Brain pericyte (primary cell): ENCODE measurements at regions not wholly inside any gene's neighbourhood (a gene's known extent, or its start where the extent isn't known, plus 50 kb on each side); places are given as distances from the start of the nearest gene placed in this dataset.

ENCODE experiments used
- DNase-seq: peaks from one replicate; pipeline ENCODE4 v3.0.0-alpha.2; 2012; ENCODE audit warnings: low read depth, low spot score

DNA sequence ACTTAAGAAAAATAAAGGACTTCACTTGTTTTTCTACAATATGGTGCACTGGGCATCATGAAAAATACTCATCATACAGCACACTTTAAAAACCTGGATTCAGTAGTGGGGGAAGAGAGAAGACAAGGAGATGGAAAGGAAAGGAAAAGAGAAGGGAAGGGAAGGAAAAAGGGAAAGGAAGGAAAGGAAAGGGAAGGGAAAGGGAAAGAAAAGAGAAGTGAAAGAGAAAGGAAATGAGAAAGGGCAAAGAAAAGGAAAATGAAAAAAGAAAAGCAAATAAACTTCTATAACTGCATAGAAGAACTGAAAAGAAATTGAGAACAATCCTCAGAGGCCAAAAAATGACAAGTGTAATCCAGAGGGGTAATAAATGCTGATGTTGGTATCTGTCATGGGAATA lies 388.1 kb upstream of the PKDCC start:
- no peak for DNase-seq

DNA sequence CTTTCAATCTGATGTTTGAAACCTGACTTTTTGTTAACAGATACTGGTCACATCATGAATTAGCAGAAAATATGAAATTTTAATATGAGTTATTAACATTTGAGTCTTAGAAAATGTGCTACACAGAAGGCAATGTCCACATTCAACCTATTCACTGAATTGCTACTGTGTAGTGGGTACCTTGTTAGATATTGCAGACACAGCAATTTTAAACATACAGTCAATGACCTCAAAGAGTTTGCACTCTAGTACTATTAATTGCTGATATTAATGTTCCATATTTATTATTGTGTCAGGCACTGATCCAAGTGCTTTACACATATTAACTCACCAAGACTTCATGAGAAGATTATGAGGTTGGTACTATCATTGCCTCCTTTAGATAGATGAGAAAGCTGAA lies 385.4 kb upstream of the PKDCC start:
- DNase-seq, result no peak

DNA sequence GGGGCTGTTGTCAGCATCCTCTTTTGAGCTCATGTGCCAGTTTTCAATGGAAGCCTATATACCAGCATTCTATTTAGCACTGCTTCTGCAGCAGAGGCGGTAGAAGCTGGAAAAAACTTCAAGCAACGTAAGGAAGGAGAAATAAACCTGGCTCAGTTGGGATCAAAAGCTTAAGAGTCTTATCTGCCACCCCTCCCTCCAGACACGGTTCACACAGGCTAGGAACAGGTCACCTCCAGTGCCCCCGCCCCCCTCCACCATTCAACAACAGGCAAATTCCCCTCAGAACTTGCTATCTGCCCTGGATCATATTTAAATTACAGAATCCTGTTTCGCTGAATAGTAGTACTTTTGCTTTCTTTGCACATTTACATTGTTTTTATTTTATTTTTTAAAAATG lies 384.8 kb upstream of the PKDCC start:
- DNase-seq, result no peak

DNA sequence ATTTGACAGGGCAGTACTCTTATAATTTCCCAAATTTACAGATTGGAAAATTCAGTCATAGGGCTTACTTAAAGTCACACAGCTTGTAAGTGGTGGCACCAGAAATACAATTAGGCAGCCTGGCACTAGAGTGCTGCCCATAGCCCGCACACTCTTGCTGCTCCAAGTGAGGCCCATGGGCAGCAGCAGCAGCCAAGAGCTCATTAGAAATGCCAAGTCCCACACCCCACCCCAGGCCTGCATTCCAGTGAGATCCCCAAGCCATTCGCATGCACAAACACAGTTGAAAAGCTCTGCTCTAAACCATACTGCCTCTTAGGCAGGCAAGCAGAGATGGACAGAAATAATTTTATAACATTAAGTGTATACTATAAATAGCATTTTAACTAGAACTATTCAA lies 379.3 kb upstream of the PKDCC start:
- no peak for DNase-seq

DNA sequence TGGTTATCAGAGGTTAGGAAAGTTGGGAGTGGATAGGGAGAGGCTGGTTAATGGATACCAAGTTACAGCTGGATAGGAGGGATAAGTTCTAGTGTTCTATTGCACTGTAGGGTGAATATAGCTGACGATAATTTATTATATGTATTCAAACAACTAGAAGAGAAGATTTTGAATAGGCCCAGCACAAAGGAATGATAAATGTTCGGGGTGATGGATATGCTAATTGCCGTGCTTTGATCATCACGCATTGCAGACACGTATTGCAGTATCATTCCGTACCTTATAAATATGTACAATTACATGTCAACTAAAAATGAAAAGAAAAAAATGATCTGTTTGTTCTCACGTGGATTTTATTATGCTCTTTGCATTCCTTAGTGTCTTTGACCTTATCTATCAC lies 369.2 kb upstream of the PKDCC start:
- DNase-seq, result no peak

DNA sequence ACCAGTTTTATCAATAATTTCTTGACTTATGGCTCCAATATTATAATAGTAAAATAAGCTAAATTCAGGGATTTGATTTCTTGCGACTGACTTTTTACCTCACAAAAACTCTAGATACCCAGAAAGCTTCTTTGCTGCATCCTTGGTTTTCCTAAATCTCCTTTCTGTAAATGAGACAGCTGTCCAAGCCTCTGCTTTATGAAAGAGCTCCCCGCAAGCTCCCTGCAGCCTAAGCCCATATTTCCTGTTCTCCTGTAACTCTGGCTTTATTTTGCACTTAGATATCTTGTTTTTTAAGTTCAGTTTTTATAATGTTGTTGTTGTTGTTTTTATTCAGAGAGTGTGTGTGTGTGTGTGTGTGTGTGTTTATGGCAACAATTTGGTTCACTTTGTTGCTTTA lies 361.7 kb upstream of the PKDCC start:
- no peak for DNase-seq

DNA sequence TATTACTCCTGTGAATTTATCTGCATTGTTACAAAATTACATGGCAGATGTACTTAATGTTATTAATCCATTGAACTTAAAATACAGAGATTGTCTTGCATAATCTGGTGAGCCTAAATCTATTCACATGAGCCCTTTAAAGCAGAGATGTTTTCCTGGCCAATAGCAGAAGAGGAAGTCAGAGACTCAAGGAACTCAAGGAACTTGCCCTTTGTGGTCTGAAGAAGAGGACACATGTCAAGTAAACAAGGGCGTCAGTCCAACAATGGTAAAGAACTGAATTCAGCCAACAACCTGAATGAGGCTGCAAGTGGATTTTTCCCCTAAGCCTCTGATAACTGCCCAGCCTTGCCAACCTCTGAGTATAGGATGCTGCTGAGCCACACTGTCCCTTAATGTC lies 356.3 kb upstream of the PKDCC start:
- no peak for DNase-seq

DNA sequence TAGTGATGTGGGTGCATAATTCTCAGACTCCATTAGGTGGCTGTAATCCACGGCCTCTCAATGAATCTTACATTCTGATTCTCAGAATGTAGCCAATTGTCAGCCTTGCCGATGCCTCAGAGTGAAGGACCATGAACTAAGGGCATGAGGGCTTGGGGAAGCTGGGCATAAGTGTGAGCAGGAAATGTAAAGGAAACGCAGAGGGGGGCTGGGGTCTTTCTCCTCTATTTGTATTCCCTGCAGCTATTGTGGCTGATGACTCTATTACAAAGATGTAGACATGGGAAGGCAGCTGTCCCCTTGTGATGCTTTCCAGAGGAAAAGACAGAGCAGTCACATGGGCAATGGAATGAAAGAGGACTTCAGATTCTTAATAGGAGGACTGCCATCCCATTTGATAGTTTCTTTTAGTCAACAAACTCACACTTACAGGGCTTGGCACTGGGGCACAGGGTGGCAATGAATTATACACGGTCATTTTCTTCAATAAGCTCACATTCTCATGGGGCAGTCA lies 353.2 kb upstream of the PKDCC start:
- DNase-seq, result no peak

DNA sequence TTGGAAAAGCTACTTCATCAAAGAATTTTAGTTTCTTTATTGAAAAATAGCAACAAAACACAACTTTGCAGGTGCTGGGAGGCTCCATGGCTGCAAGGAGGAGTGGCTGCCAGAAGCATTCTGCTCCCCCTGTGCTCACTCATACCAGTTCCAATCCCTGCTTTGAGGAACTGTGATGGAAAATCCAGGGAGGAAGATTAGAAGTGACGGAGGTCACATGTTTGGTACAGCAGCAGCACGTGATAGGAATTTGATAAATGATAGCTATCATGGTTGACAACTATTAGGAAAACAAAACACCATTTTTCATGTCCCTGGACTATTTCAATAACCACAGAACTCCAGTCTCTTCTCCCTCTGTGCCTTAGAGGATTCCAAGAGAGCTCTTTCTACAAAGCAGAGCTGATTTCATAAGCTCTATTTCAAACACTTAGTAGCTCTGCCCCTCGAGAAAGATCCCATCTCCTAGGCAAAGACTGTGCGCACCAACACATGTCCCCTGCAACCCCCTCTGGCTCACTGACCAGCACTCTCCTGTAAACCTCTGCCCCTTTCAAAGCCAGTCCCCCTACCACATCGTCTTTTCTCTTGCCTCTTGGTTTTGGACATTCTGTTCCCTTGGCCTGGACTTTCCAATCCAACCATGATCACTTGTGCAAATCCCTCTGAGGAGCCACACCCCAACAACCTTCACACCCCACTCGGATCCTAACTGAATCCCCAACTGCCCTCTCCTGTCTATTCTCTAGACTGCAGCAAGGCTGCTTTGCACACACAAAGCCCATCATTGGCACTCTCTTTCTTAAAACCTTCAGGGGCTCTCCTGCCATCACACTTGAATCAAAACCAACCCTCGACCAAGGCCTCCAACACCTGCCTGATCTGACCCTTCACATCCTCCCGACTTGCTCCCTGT lies 352.4 kb upstream of the PKDCC start:
- no peak for DNase-seq

DNA sequence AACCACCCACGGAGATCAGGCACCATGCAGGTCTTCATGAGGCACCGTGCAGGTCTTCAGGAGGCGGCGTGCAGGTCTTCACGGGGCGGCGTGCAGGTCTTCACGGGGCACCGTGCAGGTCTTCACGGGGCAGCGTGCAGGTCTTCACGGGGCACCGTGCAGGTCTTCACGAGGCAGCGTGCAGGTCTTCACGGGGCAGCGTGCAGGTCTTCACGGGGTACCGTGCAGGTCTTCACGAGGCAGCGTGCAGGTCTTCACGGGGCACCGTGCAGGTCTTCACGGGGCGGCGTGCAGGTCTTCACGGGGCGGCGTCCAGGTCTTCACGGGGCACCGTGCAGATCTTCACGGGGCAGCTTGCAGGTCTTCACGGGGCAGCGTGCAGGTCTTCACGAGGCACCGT lies 350.4 kb upstream of the PKDCC start:
- DNase-seq, result no peak

DNA sequence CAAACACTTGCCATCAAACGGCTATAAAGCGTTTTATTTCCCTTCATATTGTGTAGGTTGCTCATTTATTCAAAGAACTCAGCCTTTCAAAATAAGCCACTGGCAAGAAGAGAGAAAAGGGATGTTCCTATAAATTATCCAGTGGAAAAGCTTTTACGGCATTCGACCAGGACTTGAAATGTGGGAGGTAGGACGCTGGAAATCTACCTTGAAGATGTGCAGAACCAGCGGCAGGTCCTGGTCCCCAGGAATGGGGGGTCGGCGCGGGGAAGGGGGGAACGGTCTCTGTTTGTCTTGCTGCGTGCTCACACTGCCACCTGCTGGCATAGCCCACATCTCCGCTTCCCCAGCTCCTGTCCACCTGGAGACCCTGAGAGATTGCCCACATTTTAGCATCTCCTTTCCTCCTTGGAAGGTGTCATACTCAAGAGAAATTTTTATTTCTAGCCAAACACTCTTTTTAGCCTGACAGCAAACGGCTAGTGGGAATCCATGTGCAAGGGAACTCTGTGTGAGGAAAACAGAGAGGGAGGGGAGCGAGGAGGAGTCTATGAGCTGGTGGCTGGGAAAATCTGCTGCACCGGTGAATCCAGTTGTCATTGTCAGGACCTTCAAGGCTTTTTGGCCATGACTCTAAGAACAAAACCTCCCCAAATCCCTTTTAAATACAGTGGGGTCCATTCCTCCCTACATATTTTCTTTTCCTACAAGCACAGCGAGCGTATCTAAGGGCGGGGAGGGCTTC lies 349.0 kb upstream of the PKDCC start:
- DNase-seq, result no peak

DNA sequence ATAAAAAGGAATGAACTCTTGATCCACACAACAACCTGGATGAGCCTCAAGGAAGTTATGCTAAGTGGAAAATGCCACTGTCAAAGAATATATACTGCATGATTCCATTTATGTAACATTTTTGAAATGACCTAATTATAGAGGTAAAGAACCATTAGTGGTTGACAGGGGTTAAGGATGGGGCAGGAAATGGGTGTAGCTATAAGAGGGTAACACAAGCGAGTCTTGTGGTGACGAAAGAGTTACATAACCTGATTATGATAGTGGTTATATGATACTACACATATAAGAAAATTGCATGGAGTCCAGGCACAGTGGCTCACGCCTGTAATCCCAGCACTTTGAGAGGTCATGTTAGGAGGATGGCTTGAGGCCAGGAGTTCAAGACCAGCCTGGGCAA lies 346.6 kb upstream of the PKDCC start:
- DNase-seq, result no peak

DNA sequence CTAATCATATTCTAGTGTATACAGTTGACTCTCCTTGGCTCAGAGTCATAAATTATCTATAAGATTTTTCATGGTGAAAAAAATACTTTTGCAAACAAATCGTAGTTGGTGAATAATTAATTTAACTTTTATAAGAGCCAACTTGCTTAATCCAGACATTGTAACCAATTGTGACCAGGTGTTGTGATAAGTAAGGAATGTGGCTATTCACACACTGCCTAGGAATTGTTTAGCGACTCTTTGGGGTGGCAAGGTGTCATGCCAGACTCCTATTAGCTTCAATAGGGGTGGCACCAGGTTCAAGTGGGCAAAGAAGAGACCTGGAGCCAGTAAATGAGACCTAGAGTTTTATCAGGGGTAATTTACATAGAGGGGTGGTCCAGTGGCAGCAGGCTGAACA lies 344.7 kb upstream of the PKDCC start:
- no peak for DNase-seq

DNA sequence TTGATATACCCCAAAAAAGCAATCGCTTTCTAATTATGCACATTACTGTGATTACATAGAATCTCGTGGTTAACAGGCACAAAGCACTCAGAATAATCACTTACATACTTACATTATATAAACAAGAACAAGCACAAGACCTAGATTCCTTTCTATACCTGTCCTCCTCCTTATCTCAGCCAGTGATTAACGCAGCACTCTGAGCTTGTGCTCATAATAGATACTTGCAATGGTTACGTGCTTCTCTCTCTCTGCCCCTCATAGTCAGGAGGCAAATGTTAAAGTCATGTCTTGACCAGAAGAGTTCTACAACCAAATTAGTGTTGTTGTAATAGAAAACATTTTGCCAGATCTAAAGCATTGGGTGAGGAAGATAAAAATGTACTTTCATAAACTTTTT lies 342.2 kb upstream of the PKDCC start:
- DNase-seq, result no peak

DNA sequence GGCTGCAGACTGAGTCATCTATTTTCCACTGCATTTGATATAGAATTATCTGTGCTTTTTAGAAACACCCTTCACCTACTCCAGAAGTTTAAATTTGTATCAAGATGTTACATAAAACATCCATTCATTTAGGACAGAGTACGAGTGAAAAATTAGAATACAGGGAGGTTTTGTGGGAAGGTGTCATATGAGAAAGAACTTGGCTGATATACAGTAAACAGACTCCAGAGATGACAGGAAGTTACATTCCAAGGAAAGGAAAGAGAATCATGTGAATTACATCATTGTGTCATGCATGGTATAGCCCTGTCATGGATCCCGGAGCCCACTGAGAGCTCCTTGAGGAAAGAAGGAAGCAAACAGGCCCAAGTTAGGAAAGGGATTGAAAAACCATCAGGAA lies 341.5 kb upstream of the PKDCC start:
- DNase-seq, result no peak

DNA sequence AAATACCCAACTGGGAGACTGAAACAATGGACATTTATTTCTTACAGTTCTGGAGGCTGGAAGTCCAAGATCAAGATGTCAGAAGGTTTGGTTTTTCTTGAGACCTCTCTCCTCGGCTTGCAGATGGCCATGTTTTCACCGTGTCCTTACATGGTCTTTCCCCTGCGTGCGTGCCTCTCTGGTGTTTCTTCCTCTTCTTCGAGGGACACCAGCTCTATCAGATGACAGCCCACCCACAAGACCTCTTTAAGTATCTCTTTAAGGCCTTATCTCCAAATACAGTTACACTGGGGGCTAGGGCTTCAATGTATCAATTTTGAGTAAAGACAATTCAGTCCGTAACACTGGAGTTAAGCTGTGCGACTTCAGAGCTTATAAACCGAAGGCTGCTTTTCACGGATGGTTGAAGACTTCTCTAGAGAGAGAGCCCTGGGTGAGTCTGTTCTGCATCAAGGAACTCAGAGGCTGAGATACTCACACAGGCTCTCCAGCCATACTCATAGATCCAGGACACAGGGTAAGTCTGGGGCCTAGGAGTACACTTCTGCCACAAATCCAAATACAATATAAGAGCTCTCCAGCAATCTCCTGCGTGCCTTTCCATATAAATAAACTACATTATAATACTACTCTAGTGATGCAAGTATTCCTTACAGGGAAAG lies 339.9 kb upstream of the PKDCC start:
- DNase-seq, result no peak

DNA sequence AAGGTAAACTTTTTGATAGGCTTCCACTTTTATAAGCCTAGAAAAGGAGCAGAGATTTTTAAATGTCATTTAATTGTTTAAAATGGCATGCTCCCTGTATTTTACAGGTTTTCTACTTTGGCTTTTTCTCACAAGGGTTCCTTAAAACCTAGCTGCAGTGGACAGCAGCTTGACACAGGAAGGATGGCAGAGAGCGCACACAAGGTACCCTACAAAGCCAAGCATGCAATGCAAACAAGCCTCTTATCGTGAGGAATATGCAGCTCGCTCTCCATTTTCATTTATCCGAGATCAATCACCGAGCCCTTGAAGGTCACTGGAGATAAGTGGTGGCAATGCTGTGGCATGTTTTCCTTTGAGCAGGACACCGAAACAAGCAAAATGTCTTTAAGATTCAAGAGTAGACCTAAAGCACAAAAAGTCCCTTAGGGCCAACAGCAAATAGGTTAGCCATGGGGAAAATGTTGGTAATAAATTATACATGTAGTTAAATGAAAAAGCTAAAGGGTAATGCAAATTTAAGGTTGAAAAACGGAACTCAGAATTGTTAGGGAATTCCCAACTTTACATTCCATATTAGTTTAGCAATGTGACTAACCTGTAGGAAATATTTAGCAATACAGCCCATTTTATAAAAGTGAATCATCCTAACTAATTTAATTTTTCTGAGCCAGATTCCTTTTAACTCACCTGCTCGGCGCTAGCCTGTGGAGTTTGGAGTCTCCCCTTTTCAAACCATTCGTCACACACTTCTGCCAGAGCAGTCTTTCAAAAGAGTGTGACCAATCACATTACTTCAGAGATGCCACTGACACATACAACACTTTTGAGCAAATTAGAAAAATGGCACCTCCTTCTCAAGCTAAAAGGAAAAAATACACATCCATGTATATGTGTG lies 337.9 kb upstream of the PKDCC start:
- no peak for DNase-seq

DNA sequence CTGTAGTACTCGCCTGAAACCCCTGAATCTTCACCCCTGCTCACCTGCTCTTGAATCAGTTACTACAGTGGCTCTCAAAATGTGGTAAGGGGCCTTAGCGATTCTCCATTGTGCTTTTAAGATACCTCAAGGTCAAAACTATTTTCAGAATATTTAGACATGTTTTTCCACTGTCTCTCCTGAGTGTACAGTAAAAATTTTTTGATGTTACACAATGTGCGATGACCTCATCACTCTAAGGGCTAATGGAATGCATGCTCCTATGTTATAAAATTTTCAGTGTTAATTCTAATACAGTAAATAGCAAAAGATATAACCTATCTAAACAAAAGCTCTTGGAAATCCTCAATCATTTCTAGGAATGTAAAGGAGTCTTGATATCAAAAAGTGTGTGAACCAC lies 336.9 kb upstream of the PKDCC start:
- no peak for DNase-seq

DNA sequence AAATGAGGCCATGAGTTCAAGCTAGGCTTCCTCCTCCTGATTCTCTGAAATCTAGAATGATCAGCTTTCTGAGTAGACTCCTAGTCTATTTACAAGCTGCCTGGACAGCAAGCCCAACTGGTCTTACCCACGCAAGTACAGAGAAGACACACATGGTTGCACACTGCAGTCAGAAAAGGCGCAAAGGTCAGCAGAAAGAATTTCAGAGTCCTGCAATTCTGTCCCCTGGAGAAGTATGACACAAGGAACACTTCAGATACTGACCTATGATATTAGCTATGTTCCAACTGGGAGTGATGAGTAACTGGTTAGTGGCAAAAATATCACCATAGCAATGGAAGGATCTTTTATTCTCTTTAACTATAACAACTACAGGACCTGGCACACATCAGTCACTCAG lies 336.1 kb upstream of the PKDCC start:
- DNase-seq, result no peak

DNA sequence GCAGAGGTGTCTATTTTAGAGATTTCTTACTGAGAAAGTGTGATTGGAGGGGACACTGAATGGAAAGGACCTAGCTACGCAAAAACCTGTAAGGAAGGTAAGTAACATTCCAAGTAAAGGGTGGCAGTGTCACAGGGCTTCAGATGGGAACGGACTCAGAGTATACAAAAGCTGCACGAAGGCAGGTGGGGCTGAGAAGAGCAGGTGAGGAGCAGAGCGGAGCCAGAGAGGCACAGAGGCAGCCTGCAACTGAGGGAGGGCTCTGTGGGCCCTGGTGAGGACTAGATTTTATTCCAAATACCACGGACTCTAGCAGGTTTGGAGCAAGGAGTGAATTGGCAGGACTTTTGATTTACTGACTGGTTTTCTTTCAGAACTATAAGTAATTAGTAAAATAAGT lies 331.3 kb upstream of the PKDCC start:
- no peak for DNase-seq

DNA sequence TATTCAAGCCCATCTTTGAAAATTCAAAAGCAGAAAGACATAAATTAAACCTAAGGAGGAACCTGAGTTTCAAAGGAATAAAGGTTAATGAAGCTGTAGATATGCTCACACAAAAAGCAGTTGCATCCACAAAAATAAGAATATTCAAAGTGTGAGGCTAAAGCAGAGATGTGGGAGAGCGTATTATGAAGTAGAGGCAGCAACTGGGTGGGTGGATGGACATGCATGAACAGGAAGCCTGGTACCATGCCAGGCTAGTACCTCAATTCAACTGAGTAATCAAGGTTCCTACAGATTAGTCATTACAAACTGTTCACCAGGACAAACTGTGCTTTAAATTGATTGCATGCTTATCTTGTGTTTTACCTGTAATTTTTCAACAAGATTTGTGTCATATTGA lies 330.0 kb upstream of the PKDCC start:
- no peak for DNase-seq
